HG02623 (cell line): ENCODE measurements at regions not wholly inside any gene's neighbourhood (a gene's known extent, or its start where the extent isn't known, plus 50 kb on each side); places are given as distances from the start of the nearest gene placed in this dataset.

ENCODE experiments used
- ATAC-seq: cut with Tn5 transposase; IDR thresholded peaks from one replicate; pipeline ENCODE4 v1.9.1; 2021; ENCODE audit warnings: moderate library complexity; ENCODE audit not compliant: unreplicated experiment

DNA sequence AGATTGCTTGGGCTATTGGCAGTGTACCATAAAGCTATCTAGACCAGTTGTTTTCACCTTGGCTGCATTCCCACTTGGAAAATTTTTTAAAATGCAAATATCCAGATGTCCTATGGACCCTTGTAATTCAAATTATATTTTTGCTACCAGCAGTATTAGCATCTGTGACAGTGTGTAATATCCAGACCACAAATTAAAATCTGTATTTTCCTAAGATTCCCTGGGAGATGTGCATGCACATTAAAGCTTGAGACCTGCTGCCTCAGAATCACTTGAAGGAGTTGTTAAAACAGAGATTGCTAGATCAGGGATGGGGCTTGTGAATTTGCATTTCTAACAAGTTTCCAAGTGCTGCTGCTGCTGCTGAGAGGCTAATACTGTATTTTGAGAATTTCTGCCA is 381.2 kb upstream of the PDE4D start:
- no peak for ATAC-seq

DNA sequence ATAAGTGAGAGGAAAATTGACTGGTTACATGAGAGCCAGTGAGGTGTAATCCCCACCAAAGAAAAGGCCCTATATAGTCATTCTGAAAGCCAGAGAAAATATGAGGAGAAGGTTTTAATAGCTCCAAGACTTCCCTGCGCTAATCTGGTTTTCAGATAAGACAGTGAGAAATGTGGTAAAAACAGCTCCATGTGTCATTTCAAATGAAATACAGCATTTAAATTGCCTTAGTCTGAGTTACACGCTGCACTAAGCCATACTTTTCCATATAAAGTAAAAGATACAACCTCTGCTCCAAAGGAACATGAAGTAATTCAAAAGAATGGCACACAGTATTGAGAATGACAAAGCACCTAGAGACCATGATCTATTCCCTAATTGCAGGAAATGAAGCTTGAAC is 378.0 kb upstream of the PDE4D start:
- no peak for ATAC-seq

DNA sequence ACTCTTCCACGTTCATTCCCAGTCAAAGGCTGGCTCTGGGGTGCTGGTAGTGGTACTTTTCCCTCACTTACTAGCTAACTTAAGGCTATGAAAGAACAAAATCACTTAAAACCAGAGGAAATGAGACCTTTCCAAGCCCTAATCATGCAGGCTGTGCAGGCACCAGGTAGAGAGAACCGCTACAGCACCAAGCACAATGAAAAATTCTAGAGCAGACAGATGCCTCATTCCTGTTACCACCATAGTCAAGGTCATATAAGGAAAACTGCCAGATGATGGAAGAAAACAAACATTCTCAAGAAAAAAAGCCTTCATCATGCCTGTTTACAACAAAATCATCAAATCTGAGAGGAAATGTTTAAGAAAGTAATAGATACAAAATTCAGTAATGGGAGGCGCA is 374.4 kb upstream of the PDE4D start:
- ATAC-seq = no peak

DNA sequence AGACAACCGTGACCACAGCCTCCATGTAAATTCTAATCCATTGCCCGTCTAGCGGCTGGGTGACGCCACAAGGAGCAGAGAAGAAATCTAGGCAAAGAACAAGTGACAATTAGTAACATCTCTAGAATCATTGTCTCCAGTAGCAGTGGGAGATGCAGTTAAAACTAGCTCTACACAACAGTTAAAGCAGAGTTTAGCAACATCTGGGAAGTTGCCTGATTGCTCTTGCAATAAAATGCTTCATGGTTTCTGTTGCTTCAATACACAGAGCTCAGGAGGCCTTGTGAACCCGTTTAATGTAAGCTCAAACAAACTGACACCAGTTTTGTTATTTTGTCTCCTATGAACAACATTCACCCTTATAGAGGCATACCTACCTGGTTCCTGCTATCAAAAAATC is 369.8 kb upstream of the PDE4D start:
- ATAC-seq = no peak

DNA sequence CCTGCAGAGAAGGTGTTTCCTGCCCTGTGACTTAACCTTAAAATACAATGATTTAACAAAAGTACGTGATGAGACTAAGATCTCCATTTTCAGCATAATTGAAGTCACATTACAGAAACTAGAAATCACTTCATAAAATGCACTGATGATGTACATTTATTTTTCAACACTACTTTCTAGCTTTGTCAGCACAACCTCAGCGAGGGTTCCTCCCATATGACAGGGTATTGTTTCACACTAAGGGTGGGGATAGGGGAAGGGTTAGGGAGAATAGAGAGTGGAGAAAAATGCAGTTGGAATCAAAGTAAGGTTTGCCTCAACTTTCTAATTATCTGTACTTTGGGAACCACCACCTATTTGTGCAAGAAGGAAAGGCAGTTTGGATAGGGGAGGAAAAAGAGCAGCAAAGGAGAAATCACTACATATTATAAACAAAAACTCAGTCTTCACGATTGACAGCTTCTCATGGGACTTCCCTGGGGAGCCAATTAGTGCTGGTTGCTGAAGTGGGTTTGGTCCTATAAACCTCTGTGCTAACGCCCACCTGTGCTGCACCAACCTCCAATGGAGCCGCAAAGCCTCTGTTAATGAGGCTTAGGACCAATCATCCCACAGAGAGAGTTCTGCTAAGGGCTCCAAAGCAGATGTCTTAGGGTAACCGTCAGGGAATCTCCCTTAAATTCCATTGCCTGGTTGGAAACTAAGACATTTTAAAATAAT is 369.2 kb upstream of the PDE4D start:
- no peak for ATAC-seq

DNA sequence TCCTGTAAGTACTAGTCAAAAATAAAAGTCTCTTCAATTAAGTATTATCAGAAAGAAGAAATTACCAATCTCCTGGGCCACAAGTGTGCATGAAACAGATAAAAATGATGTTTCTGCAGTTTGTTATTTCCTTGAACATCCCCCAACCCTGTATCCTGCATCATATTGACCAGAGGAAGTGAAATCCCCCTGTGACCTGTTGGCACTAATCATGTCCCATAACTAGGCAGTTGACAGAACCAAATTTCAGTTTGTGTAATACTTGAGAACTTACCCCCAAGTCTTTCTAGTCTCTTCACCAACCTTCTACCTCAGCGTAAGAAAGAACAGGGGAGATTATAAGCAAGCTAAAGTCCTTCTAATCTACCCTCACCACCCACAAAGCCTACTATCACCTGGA is 368.2 kb upstream of the PDE4D start:
- ATAC-seq = no peak

DNA sequence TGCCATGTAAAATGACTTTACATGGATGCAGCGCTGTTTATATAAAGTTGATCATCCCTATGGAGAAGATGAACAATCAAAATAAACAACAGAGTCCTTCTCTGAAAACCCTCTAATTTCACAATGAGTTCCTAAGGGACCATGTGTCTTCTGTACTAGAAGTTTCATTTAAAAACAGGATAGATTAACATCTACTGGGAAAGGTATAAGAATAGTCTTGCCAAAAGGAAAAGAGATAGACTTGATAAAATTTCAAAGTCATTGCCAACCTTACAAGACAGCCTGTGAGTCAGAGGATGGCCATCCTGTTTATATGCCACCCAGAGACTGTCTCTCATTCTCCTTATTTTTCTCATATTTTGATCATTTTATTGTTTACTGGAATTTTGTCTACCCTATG is 367.1 kb upstream of the PDE4D start:
- no peak for ATAC-seq

DNA sequence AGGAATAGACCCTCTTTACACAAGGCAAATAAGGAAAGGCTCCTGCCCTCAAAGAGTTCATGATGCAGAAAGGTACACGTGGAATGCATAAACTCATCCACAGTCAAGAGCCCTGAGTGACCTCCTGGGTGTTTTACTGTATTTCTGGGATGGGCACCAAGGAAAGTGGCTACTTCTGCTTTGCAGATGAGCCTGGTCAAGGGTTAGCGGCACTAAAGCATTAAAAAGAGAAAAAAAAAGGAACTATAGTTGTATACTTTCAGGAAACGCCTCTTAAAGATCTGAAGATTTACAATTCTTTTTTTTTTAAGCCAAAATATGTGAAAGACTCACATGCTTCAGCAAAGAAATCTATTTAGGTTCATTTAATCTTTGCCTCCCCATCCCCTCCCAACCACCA is 366.2 kb upstream of the PDE4D start:
- ATAC-seq = no peak

DNA sequence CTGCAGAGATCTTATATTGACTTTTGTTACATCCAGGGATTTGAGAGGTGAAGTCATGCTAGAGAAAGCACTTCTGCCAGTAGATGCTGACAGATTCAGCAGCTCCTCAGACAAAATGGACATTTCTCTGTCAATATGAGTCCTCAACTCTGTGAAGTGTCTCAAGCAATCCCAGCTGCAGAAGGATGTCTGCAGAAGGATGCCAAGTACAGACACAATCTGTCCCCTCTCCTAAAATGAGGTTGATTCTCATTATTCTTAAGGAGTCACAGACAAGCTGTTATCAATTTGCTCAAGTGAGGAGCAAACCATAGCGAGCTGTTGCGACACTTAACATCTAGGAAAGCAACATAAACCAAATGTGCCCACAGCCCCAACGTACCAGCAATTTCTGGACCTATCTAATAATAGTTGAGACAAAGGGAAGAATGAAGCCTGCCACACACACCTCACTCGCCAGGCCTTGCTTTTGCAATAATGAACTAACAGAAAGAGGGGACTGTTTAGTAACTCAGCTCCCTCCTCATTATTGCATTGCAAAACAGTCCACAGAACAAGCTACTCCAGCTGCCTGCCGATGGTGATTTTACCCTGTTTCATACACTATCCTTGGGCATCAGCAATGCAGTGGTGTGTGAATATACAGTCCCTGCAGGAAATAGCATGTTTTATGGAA is 364.2 kb upstream of the PDE4D start:
- ATAC-seq = no peak

DNA sequence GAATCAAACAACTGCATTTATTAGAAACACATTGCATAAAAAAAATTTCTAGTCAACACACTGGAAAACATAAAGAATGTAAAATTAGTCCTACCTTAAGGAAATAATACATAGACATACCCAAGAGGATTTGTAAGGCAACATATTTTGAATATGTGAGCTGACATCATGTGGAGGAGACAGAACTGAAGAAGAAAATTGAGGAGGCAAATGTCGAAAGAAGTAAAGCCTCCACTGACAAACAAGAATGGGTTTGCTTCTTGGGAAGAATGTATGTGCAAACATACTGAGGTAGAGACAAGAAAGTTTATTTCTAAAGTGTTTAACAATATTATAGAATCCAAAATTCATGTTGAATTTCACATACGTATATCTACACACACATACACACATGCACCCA is 363.0 kb upstream of the PDE4D start:
- ATAC-seq = no peak

DNA sequence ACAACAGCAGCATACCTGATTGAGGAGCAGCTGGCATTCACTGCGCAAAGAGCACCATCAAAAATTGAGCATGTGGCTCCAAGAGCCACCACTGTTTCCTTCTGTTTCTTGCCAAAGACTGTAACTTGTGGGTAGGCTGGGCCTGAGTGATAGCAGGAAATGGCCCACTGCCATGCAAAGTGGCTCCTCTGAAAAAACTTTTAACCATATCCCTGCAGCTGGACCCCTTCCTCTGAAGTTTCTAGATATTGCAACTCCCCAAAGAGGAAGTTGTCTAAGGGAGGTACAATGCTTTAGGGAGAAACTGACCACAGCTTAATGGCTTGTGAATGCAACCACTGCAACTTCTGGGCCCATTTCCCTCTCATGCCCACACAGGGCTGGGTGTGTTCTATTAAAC is 355.4 kb upstream of the PDE4D start:
- ATAC-seq = peak; percentile 94

DNA sequence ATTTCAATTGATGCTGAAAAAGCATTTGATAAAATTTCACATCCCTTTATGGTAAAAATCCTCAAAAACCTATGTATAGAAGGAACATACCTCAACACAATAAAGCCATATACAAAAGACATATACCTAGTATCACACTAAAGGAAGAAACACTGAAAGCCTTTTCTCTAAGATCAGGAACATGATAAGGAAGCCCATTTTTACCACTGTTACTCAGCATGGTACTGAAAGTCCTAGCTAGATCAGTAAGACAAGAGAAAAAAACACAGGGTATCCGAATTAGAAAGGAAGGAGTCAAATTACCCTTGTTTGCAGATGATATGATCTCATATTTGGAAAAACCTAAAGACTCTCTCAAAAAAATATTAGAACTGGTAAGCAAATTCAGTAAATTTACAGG is 350.2 kb upstream of the PDE4D start:
- no peak for ATAC-seq

DNA sequence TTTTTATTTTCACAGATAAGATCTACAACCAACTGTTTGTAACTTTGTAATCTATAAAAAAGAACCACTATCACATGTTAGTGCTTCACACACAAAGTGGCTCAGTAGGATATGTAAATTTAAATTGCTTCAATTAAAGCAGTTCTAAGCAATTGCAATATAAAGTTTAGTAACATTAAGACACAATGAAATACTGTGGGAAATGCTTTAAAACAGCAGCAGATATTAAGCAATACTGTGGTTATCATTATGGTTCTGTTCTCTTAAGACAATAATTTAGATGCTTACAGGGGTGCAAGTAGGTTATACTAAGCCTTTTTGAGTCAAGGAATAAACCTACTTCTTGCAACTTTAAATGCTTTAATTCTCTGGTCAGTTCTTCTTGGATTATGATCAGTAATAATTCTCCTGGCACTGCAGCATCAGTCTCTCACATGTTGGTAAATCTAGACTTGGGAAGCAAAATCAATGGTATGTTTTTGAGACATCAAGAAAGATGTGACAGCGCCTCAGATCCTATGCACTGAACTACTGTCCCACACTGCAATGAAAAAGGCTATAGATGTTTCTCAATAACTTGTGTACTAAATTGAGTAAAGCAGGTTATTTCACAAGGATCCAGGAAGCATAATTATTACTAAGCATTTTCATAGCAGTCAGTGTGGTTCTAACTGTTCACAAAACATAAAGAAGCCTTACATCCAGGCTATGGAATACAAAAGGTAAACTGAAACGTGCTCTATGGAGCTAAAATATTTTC is 338.7 kb upstream of the PDE4D start:
- ATAC-seq = no peak

DNA sequence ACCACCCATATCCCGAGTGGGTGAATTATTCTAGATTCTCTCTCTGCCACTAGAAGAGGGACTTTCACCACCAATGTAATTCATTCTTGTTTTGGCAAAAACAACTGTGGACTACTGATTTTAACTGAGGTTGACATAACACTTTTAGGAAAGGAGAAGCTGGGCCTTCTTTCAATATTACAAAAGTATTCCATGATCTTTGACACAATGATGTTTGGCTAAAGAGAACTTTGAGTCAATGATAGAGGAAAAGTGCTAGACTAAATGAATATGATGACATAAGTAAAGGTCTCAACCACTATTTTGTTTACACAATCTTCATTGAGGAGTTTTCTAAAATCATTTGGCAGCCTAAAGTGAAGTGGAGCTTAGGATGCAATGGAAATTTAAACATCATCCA is 336.9 kb upstream of the PDE4D start:
- no peak for ATAC-seq

DNA sequence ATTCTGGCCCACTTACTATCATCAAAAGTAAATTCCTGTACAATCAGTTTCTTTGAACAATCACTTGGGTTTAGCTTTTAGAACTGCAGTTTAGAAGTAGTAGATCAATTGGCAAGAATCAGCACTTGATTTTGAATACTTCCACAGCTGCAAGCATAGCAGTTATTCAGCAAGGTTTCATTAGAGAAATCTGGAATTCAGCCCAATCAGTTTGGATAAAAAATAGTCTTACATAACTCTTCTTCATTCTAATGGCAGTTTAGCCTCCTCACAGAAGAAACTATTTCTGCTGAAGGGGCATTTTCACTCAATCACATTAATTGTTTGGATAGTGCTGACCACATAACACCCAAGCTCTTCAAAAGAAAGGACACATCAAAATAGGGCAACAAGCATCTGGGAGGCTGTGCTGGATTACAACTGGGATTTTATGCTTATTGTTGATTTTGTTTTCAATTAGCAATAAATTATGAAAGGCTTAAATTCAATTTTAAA is 336.2 kb upstream of the PDE4D start:
- ATAC-seq = no peak

DNA sequence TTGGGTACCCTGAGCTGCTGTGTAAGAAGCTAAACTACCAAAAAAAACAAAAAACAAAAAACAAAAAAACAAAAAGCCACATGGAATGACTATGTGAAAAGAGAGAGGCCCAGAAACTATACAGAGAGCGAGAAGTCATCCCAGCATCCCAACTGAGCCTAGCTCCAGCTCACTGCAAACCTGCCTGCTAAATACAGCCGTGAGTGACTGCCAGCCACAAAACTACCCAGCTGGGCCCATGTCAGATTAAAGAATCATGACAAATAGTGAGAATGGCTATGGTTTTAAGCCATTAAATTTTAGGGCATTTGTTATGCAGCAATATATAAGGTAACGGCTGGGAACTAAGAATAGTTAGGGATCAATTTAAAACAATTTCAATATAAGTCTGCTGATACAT is 335.1 kb upstream of the PDE4D start:
- no peak for ATAC-seq

DNA sequence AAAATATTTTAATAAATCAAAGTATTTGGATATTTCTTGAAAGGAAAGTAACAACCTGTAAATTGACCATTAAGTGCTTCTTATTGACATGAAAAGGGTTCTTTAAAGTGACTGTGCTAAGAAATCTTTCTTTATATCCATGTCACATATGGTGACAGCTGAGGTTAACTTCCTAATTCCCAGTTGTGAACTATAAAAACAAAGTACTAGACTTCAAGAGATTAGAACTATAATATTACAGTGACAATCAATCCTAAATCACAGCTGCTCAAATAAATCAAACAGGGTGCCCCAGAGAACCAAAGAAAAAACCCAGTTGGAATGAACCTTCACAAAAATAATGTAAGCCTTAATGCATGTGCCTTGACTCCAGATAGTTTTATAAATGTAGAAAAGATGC is 332.6 kb upstream of the PDE4D start:
- no peak for ATAC-seq

DNA sequence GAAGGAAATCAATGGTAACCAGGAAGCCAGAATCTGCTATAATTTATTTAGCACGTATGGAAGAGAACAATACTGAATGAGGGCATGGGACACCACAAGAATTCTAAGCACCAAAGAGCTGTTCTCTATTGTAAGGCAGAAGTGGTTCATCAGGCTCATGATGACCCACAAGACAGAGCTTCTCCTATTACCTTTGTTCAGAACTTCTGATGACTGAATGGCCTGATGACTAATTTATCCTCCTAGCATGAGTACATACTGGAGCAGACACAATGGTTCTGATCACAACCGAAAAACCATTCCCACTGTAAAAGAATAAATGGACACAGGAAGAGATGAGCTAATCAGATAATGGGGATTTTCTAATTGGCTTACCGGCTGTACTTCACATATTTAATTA is 329.8 kb upstream of the PDE4D start:
- no peak for ATAC-seq

DNA sequence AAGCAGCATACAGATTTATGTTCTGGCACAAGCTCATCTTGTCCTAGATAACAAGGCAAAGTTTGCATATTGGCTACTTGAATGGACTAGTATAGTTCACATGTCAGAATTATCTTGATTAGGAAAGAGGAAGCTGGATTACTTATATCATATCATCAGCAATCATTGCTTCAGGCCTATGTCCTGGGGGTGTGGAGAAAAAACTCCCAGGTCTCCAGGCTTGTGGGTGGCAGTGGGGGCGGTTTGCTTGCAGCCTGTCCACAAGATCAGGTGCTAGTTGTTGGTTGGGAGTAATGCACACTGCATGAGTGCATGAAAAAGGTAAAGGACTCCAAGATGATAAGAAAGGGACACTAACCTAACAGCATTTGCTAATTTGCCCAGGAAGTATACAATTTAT is 326.4 kb upstream of the PDE4D start:
- no peak for ATAC-seq

DNA sequence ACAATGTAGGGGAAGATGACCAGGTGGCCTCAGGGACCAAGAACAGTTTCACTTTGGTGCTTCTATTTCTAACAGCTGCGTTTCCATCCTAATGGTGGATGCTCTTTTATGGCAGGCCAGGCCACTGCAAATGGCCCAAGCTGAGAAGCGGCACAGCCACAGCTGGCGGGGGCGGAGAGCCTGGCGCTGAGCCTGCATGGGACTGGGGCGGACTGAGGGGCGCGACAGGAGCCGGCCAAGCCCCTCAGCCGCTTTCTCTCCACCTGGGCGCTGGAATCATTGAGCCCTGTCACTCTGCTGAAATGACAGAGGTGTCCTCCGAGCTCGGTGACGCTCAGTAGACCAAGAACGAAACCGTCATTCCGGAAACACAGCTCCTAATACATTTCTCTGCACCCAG is 317.3 kb upstream of the PDE4D start:
- no peak for ATAC-seq

DNA sequence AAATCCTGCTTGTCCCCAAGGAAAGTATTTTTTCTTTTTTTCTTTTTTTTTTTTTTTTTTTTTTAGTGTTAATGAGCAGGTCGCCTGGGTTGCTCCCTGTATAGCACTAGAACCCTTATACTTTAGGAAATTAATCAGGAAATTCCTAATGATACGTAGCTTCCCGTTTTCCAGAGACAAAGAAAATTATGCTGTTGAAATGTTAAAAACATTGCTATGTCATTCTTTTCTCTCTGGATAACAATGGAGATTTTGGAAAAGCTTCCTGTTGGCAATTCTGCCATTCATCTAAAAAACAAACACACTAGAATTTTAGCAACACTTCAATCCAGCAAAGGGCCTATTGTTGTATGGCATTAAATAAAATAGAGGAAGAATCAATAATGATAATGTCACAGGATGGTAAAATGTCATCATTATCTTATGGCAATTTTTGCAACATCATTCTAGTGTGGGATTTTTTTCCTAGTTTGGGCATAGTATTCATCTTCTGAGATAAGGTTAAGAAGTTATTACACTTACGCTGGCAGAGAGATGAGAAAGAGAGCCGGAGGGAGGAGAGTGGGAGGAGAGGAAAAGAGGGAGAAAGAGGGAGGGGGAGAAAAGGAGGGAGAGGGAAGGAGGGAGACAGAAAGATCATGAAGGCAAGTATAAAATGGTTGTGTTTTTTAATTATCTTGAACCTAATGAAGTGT is 315.8 kb upstream of the PDE4D start:
- ATAC-seq = no peak
